Upper lobe of left lung (tissue), 6 donors: ENCODE measurements at regions not wholly inside any gene's neighbourhood (a gene's known extent, or its start where the extent isn't known, plus 50 kb on each side); places are given as distances from the start of the nearest gene placed in this dataset.
A peak's percentile ranks its signal among the peaks of the same experiment; 100 is the strongest.

Experiments
- ATAC-seq, 2 donors: fragments of 200-7000 bp; cut with Tn5 transposase; one replicate each; pipeline ENCODE4 v1.9.1; 2022; ENCODE audit warnings: mild to moderate bottlenecking in 2 of 2, moderate library complexity in 2 of 2; ENCODE audit not compliant: low FRiP score in 2 of 2
- DNase-seq, 2 donors: peaks; one replicate each; pipeline ENCODE4 v3.0.0-alpha.2; 2019 to 2020
- H3K27ac ChIP-seq, 4 donors: fragments of 200-600 bp; sonication (generic); one replicate each; pipeline ENCODE4 v1.5.1; 2016 to 2019
- H3K27me3 ChIP-seq, 4 donors: fragments of 200-600 bp; sonication (generic); one replicate each; pipeline ENCODE4 v1.5.1; 2017 to 2019
- H3K36me3 ChIP-seq, 4 donors: fragments of 200-600 bp; sonication (generic); one replicate each; pipeline ENCODE4 v1.5.1; 2016 to 2019
- H3K4me1 ChIP-seq, 4 donors: fragments of 200-600 bp; sonication (generic); one replicate each; pipeline ENCODE4 v1.5.1; 2018 to 2019
- H3K4me3 ChIP-seq, 4 donors: fragments of 200-600 bp; sonication (generic); one replicate each; pipeline ENCODE4 v1.5.1; 2017 to 2019; ENCODE audit warnings: mild to moderate bottlenecking in 2 of 4, moderate library complexity in 1 of 4
- H3K9me3 ChIP-seq, 4 donors: fragments of 200-600 bp; sonication (generic); one replicate each; pipeline ENCODE4 v1.5.1; 2018 to 2019
- CTCF ChIP-seq, 6 experiments: fragments of 450-650 bp in 4 of 6; fragments of 200-600 bp in 2 of 6; sonication (generic) in 2 of 6; IDR thresholded peaks; one replicate each; pipeline ENCODE4 v1.5.1; 2016 to 2019; ENCODE audit warnings: antibody characterized with exemption in 6 of 6
- EP300 ChIP-seq, 4 donors: sonication (generic); formaldehyde crosslinking; IDR thresholded peaks; one replicate each; pipeline ENCODE4 v1.5.1; 2017; ENCODE audit warnings: antibody characterized with exemption in 4 of 4, control low read depth in 2 of 4
- POLR2A ChIP-seq, 4 donors: fragments of 450-650 bp; IDR thresholded peaks; one replicate each; pipeline ENCODE4 v1.5.1; 2016 to 2017; ENCODE audit warnings: antibody characterized with exemption in 4 of 4, mild to moderate bottlenecking in 2 of 4
- POLR2AphosphoS5 ChIP-seq, 2 donors: sonication (generic); formaldehyde crosslinking; IDR thresholded peaks; one replicate each; pipeline ENCODE4 v1.5.1; 2017; ENCODE audit warnings: antibody characterized with exemption in 2 of 2
- WGBS, 2 donors: methylation state at CpG; one replicate each; pipeline ENCODE4 v1.1.5; 2017 to 2018; 5-methylcytosine and 5-hydroxymethylcytosine counted together
- donor health status: DM: no; HTN: no; CAD: no; lungs with moderate emphysema.
- donor health status: DM: no; HTN: yes; CAD: no; lungs with severe emphysema.

- Histone ChIP-seq H3K9me3 (no peaks in the 10 kb centered on the region), H3K27me3 (no peaks in the 10 kb centered on the region), H3K4me3 (no peak overlapping the region), H3K36me3 (no peaks in the 10 kb centered on the region), H3K27ac (no peak overlapping the region), H3K4me1 (no peaks in the 10 kb centered on the region)
- WGBS, 2 donors: 27 to 39% methylated on average over 4 of the region's 4 CpGs
- DNase-seq (no peak), ATAC-seq (no peak)
- TF ChIP-seq POLR2A (IDR thresholded peaks at IDR 0.05) (no peak), CTCF (IDR thresholded peaks at IDR 0.05) (no peak), EP300 (IDR thresholded peaks at IDR 0.05) (no peak), POLR2AphosphoS5 (IDR thresholded peaks at IDR 0.05) (no peak)
Observed at GRCh38 chr12:97666263-97666662, 203.7 kb downstream of the RMST start.

DNA sequence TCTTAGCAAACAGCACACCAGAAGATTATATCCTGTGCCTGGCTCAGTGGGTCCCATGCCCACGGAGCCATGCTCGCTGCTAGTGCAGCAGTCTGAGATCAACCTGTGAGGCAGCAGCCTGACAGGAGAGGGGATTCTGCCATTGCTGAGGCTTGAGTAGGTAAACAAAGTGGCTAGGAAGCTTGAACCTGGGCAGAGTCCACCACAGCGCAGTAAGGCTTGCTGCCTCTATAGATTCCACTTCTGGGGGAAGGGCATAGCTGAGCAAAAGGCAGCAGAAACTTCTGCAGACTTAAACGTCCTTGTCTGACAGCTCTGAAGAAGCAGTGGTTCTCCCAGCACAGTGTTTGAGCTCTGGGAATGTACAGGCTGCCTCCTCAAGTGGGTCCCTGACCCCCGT, 210.3 kb downstream of the RMST start:
- H3K4me1 ChIP-seq: no peaks in the 10 kb centered on the region
- H3K27me3 ChIP-seq: no peaks in the 10 kb centered on the region
- no peaks in the 10 kb centered on the region for H3K36me3 ChIP-seq
- no peak for ATAC-seq
- WGBS, 2 donors: 55 to 67% methylated on average over 5 of the region's 5 CpGs
- no peak overlapping the region for H3K4me3 ChIP-seq
- H3K9me3 ChIP-seq: no peaks in the 10 kb centered on the region
- TF ChIP-seq POLR2A (IDR thresholded peaks at IDR 0.05) (no peak), EP300 (IDR thresholded peaks at IDR 0.05) (no peak), CTCF (IDR thresholded peaks at IDR 0.05) (no peak), POLR2AphosphoS5 (IDR thresholded peaks at IDR 0.05) (no peak)
- H3K27ac ChIP-seq: no peak overlapping the region
- DNase-seq: no peak

GRCh38 chr12:97680751-97681150, 218.1 kb downstream of the RMST start:
- H3K4me1 ChIP-seq: peaks cover 0 to 3% (median 0%) of the 10 kb centered on the region in 4 donors
- TF ChIP-seq EP300 (IDR thresholded peaks at IDR 0.05) (peak in 1 of 4 donors; percentile 12), POLR2AphosphoS5 (IDR thresholded peaks at IDR 0.05) (no peak), POLR2A (IDR thresholded peaks at IDR 0.05) (no peak), CTCF (IDR thresholded peaks at IDR 0.05) (no peak)
- ATAC-seq (peak; percentile 24 to 73), DNase-seq (no peak)
- no peak overlapping the region for H3K27ac ChIP-seq
- H3K36me3 ChIP-seq: no peaks in the 10 kb centered on the region
- no peaks in the 10 kb centered on the region for H3K9me3 ChIP-seq
- H3K4me3 ChIP-seq: no peak overlapping the region
- H3K27me3 ChIP-seq: no peaks in the 10 kb centered on the region
- WGBS, 2 donors: 34 to 59% methylated on average over 2 of the region's 2 CpGs

DNA sequence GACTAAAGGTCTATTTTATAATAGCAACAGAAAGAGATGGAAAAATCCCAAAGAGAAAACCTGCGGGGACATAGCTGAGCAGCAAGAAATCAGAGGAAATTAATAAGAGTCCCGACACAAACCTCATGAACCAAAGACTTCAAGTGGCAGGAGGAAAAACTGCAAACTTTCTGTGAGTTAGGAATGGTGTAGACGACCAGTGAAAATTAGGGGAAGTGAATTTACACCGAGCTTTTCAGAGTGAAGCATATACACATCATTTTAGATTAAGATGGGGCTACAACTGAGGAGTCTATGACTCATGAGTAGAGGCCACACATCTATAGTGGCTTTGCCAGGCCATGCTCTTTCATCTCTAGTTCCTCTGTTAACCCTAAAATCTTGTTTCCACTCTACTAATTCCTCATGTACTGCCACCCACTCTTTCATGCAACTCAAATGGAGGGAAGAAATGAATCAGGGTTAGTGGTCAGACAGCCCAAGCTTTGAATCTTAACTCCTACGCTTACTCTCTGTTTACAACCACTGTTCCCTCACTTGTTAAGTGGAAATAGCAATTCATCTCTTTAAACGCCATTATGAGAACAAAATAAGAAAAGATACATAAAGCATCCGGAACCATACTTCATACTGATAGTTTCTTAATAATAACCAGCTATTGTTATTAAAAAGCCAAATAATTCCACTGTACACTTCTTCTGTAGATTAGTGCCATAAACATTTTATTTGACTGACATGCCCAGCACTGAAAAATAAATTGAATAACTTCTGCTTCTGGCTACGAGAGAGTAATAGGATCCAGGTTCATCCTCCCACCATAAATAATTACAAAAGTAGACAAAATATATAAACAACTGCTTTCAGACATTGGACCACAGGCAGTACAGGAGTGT, 219.3 kb downstream of the RMST start:
- ATAC-seq: no peak
- Histone ChIP-seq H3K36me3 (no peaks in the 10 kb centered on the region), H3K27me3 (no peaks in the 10 kb centered on the region), H3K9me3 (no peaks in the 10 kb centered on the region), H3K4me3 (no peak overlapping the region), H3K27ac (no peak overlapping the region), H3K4me1 (peaks cover 0 to 3% (median 0%) of the 10 kb centered on the region in 4 donors)
- whole genome bisulfite sequencing, 2 donors: 76% methylated on average over 8 of the region's 8 CpGs
- no peak for DNase-seq
- no peak for TF ChIP-seq POLR2A (IDR thresholded peaks at IDR 0.05)
- TF ChIP-seq EP300 (IDR thresholded peaks at IDR 0.05): no peak
- TF ChIP-seq CTCF (IDR thresholded peaks at IDR 0.05): no peak
- no peak for TF ChIP-seq POLR2AphosphoS5 (IDR thresholded peaks at IDR 0.05)

DNA sequence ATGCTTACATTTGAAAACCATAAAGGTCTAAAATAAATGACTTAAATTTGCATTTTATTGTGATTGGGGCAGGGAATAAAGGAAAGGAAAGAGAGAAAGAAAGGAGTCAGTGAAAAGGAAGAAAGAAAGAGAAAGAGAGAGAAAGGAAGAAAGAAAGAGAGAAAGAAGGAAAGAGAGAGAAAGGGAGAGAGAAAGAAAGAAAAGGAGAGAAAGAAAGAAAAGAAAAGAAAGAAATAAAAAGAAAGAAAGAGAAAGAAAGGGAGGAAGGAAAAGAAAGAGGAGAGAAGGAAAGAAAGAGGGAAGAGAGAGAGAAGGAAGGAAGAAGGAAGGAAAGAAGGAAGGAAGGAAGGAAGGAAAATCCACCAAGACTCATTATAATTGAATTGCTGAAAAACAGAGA, 222.8 kb downstream of the RMST start:
- DNase-seq (no peak), ATAC-seq (no peak)
- Histone ChIP-seq H3K27me3 (no peaks in the 10 kb centered on the region), H3K4me3 (no peak overlapping the region), H3K36me3 (no peaks in the 10 kb centered on the region), H3K9me3 (no peaks in the 10 kb centered on the region), H3K4me1 (peaks cover 0 to 3% (median 0%) of the 10 kb centered on the region in 4 donors), H3K27ac (no peak overlapping the region)
- no peak for TF ChIP-seq POLR2A (IDR thresholded peaks at IDR 0.05)
- TF ChIP-seq EP300 (IDR thresholded peaks at IDR 0.05): no peak
- TF ChIP-seq POLR2AphosphoS5 (IDR thresholded peaks at IDR 0.05): no peak
- TF ChIP-seq CTCF (IDR thresholded peaks at IDR 0.05): no peak
